HEK293 (cell line): ENCODE measurements at regions not wholly inside any gene's neighbourhood (a gene's known extent, or its start where the extent isn't known, plus 50 kb on each side); places are given as distances from the start of the nearest gene placed in this dataset.

Experiments
- CTCF ChIA-PET: fragments of 350-600 bp; formaldehyde crosslinking; extraction: SDS; loops from one replicate; lab custom pipeline; 2021; ENCODE audit warnings: antibody characterized with exemption; lab: Yijun Ruan, JAX
- POLR2A ChIA-PET: fragments of 300-600 bp; formaldehyde crosslinking; extraction: SDS; loops from one replicate; lab custom pipeline; 2020; ENCODE audit warnings: antibody characterized with exemption, inconsistent platforms; lab: Yijun Ruan, JAX
- H3K27ac ChIP-seq: fragments of 200-500 bp; sonication (Bioruptor generic); 2 replicates; pipeline ENCODE4 v1.5.1; 2014; ENCODE audit warnings: low read depth, low read length, control low read depth, inconsistent platforms; ENCODE audit errors: extremely low read depth
- H3K36me3 ChIP-seq, 2 experiments: fragments of 200-500 bp in 1 of 2; sonication (Bioruptor generic) in 1 of 2; 1 replicate in 1 of 2; 2 replicates in 1 of 2; pipeline ENCODE4 v1.5.1; 2014 to 2017; ENCODE audit warnings: inconsistent platforms in 2 of 2, low read length in 2 of 2; ENCODE audit not compliant: control insufficient read depth in 2 of 2, insufficient read depth in 1 of 2
- H3K4me1 ChIP-seq: fragments of 200-500 bp; sonication (Bioruptor generic); 2 replicates; pipeline ENCODE4 v1.5.1; 2014; ENCODE audit warnings: mild to moderate bottlenecking, low read length, inconsistent platforms; ENCODE audit not compliant: control insufficient read depth, insufficient read depth
- H3K4me3 ChIP-seq: 2 replicates; pipeline ENCODE4 v1.5.1; 2011; ENCODE audit warnings: low read depth, mild to moderate bottlenecking, control low read depth, low read length, moderate library complexity
- H3K9me3 ChIP-seq: fragments of 200-500 bp; sonication (Bioruptor generic); 2 replicates; pipeline ENCODE4 v1.5.1; 2014; ENCODE audit warnings: low read depth, low read length, inconsistent platforms; ENCODE audit not compliant: control insufficient read depth, insufficient read depth
- GLIS2 ChIP-seq: fragments of 450-650 bp; formaldehyde crosslinking; IDR thresholded peaks from 2 replicates; pipeline ENCODE4 v1.5.1; 2016; ENCODE audit warnings: missing biosample characterization, missing genetic modification characterization
- HOXD13 ChIP-seq: sonication (generic); formaldehyde crosslinking; IDR thresholded peaks from 2 replicates; pipeline ENCODE4 v1.8.0; 2022; ENCODE audit warnings: missing genetic modification reagents, borderline replicate concordance
- IKZF3 ChIP-seq: fragments of 450-650 bp; IDR thresholded peaks from 2 replicates; pipeline ENCODE4 v1.5.0; 2018; ENCODE audit warnings: missing biosample characterization, mild to moderate bottlenecking, missing genetic modification characterization, moderate library complexity
- KLF8 ChIP-seq: fragments of 450-650 bp; formaldehyde crosslinking; IDR thresholded peaks from 2 replicates; pipeline ENCODE4 v1.5.1; 2016; ENCODE audit warnings: missing biosample characterization, missing genetic modification characterization
- SCRT1 ChIP-seq: fragments of 450-650 bp; formaldehyde crosslinking; IDR thresholded peaks from 2 replicates; pipeline ENCODE4 v1.5.1; 2016; ENCODE audit warnings: missing biosample characterization, missing genetic modification characterization, borderline replicate concordance
- SCRT2 ChIP-seq: fragments of 450-650 bp; formaldehyde crosslinking; IDR thresholded peaks from 2 replicates; pipeline ENCODE4 v1.5.1; 2016; ENCODE audit warnings: missing biosample characterization, missing genetic modification characterization
- SETDB1 ChIP-seq: IDR thresholded peaks from one replicate; pipeline ENCODE4 v1.6.1; 2017; ENCODE audit warnings: mild to moderate bottlenecking, low read length, moderate library complexity, mixed read lengths; ENCODE audit not compliant: insufficient read length
- ZBTB7A ChIP-seq: fragments of 450-650 bp; formaldehyde crosslinking; IDR thresholded peaks from 2 replicates; pipeline ENCODE4 v1.5.1; 2016; ENCODE audit warnings: low read depth, missing biosample characterization, missing genetic modification characterization
- ZBTB8A ChIP-seq: fragments of 450-650 bp; formaldehyde crosslinking; IDR thresholded peaks from 2 replicates; pipeline ENCODE4 v1.5.1; 2016; ENCODE audit warnings: missing biosample characterization, missing genetic modification characterization
- ZEB2 ChIP-seq: fragments of 450-650 bp; formaldehyde crosslinking; IDR thresholded peaks from 2 replicates; pipeline ENCODE4 v1.5.1; 2016; ENCODE audit warnings: missing biosample characterization, missing genetic modification characterization
- ZFP3 ChIP-seq: fragments of 450-650 bp; formaldehyde crosslinking; IDR thresholded peaks from 2 replicates; pipeline ENCODE4 v1.5.1; 2016; ENCODE audit warnings: low read depth, missing biosample characterization, missing genetic modification characterization
- ZNF514 ChIP-seq: fragments of 450-650 bp; formaldehyde crosslinking; IDR thresholded peaks from 2 replicates; pipeline ENCODE4 v1.5.1; 2016; ENCODE audit warnings: missing biosample characterization, missing genetic modification characterization
- ZNF548 ChIP-seq: fragments of 450-650 bp; formaldehyde crosslinking; IDR thresholded peaks from 2 replicates; pipeline ENCODE4 v1.5.1; 2016; ENCODE audit warnings: missing biosample characterization, missing genetic modification characterization
- ZNF596 ChIP-seq: fragments of 450-650 bp; IDR thresholded peaks from 2 replicates; pipeline ENCODE4 v1.5.0; 2018; ENCODE audit warnings: missing biosample characterization, mild to moderate bottlenecking, missing genetic modification characterization, moderate library complexity
- ZNF654 ChIP-seq: fragments of 450-650 bp; formaldehyde crosslinking; IDR thresholded peaks from 2 replicates; pipeline ENCODE4 v1.5.1; 2016; ENCODE audit warnings: low read depth, missing biosample characterization, missing genetic modification characterization
- ZNF768 ChIP-seq: fragments of 450-650 bp; formaldehyde crosslinking; IDR thresholded peaks from 2 replicates; pipeline ENCODE4 v1.5.1; 2018; ENCODE audit warnings: missing biosample characterization, mild to moderate bottlenecking, missing genetic modification characterization
- TF ChIP-seq, protein P1 (sequence below): fragments of 450-650 bp; formaldehyde crosslinking; conservative IDR thresholded peaks from 2 replicates; pipeline ENCODE4 v1.5.1; 2016; ENCODE audit warnings: low read depth, missing biosample characterization, missing genetic modification characterization
- TF ChIP-seq, protein P2 (sequence below): fragments of 450-650 bp; formaldehyde crosslinking; IDR thresholded peaks from 2 replicates; pipeline ENCODE4 v1.5.1; 2017; ENCODE audit warnings: missing biosample characterization, missing genetic modification characterization
- TF ChIP-seq, protein P3 (sequence below): fragments of 450-650 bp; formaldehyde crosslinking; IDR thresholded peaks from 2 replicates; pipeline ENCODE4 v1.5.1; 2016; ENCODE audit warnings: missing biosample characterization, missing genetic modification characterization
- TF ChIP-seq, protein P4 (sequence below): fragments of 450-650 bp; formaldehyde crosslinking; IDR thresholded peaks from 2 replicates; pipeline ENCODE4 v1.5.1; 2016; ENCODE audit warnings: missing biosample characterization, missing genetic modification characterization

DNA sequence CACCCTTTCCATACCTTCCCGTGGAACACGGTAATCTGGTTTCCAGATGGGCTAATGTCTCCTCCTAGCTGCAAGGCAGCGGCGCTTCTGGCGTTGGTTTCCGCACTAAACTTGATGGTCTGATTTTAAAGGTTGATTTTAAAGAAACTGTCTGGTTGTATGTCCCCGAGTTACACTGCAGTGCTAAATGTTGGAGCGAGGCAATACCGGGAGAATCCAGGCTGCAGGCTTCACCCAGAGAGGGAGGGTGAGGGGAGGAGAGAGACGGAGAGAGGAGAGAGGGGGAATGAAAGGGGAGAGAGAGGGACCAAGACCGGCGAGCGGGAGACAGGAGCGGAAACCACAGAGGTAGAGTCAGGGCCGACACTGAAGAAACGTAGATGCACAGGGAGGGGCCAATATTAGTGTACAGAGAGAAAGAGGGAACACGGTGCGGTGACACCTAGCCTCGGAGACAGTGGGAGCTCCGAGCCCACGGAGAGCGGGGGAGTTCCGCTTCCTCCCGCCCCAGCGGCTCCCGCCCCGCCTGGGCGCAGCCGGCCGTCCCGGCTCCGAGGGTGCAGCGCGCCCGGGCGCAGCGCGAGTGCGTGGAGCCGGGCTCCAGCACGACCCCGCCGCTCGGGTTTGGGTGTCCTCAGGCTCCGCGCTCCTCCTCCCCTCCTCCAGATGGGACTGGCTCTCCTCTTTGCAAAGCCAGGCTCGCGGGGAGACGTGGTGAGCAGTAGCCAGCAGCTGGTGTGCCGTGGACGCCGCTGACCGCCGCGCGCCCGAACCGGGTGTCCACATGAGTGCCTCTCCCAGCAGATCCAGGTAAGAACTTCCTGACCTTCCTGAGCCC is 71.9 kb upstream of the GRAMD1B start (continued):
- TF ChIP-seq, protein P1, sequence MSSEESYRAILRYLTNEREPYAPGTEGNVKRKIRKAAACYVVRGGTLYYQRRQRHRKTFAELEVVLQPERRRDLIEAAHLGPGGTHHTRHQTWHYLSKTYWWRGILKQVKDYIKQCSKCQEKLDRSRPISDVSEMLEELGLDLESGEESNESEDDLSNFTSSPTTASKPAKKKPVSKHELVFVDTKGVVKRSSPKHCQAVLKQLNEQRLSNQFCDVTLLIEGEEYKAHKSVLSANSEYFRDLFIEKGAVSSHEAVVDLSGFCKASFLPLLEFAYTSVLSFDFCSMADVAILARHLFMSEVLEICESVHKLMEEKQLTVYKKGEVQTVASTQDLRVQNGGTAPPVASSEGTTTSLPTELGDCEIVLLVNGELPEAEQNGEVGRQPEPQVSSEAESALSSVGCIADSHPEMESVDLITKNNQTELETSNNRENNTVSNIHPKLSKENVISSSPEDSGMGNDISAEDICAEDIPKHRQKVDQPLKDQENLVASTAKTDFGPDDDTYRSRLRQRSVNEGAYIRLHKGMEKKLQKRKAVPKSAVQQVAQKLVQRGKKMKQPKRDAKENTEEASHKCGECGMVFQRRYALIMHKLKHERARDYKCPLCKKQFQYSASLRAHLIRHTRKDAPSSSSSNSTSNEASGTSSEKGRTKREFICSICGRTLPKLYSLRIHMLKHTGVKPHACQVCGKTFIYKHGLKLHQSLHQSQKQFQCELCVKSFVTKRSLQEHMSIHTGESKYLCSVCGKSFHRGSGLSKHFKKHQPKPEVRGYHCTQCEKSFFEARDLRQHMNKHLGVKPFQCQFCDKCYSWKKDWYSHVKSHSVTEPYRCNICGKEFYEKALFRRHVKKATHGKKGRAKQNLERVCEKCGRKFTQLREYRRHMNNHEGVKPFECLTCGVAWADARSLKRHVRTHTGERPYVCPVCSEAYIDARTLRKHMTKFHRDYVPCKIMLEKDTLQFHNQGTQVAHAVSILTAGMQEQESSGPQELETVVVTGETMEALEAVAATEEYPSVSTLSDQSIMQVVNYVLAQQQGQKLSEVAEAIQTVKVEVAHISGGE (tag by site-specific recombination) = peak; percentile 93
- TF ChIP-seq, protein P2, sequence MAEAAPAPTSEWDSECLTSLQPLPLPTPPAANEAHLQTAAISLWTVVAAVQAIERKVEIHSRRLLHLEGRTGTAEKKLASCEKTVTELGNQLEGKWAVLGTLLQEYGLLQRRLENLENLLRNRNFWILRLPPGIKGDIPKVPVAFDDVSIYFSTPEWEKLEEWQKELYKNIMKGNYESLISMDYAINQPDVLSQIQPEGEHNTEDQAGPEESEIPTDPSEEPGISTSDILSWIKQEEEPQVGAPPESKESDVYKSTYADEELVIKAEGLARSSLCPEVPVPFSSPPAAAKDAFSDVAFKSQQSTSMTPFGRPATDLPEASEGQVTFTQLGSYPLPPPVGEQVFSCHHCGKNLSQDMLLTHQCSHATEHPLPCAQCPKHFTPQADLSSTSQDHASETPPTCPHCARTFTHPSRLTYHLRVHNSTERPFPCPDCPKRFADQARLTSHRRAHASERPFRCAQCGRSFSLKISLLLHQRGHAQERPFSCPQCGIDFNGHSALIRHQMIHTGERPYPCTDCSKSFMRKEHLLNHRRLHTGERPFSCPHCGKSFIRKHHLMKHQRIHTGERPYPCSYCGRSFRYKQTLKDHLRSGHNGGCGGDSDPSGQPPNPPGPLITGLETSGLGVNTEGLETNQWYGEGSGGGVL (tag by site-specific recombination) = peak; percentile 99
- no peak for TF ChIP-seq ZNF514 (tag by site-specific recombination)
- 0 out of 2 replicates have a peak, but pooled peaks have one; percentile 61 for TF ChIP-seq ZBTB7A (tag by site-specific recombination)
- TF ChIP-seq GLIS2 (tag by site-specific recombination) = no peak
- 0 out of 2 replicates have a peak, but pooled peaks have one; percentile 26 for TF ChIP-seq KLF8 (tag by site-specific recombination)
- no peak for TF ChIP-seq IKZF3 (tag by site-specific recombination)
- peak; percentile 27; the same call in 1 of the 2 replicates for TF ChIP-seq ZBTB8A (tag by site-specific recombination)
- TF ChIP-seq ZNF596 (tag by site-specific recombination) = peak; percentile 46; the same call in 1 of the 2 replicates
- TF ChIP-seq, protein P3, sequence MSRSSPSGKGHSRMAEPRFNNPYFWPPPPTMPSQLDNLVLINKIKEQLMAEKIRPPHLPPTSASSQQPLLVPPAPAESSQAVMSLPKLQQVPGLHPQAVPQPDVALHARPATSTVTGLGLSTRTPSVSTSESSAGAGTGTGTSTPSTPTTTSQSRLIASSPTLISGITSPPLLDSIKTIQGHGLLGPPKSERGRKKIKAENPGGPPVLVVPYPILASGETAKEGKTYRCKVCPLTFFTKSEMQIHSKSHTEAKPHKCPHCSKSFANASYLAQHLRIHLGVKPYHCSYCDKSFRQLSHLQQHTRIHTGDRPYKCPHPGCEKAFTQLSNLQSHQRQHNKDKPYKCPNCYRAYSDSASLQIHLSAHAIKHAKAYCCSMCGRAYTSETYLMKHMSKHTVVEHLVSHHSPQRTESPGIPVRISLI (tag by site-specific recombination) = no peak
- TF ChIP-seq ZNF654 (tag by site-specific recombination) = peak; percentile 35; the same call in 1 of the 2 replicates

DNA sequence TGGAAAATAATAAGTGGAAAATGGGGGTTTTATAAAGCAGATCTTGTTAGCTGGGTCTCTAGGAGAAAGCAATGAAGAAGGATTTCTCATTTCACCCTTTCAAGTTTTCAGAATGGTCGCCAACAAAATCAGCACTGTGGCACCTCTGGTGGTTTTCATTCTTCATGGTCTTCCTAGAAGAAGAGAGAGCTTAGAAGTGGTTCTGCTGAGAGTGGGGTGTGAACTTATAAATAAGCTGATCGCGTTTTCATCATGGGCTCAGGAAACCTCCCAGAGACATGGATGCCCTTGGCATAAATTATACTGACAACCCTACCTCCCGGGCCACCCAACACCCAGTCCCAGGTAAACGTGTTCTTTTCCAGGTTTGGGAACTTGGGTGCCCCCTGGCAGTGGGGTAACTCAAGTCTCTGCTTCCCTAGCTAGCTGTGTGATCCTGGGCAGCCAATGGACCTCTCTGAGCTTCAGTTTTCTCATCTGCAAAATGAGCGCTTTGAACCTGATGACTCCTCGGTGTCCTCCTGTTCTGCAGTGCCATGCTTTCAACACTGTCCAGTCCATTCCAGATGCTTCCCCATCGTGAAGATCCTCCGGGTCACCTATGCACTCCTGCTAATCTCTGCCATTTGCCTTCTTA is 72.6 kb upstream of the GRAMD1B start:
- no peak overlapping the region for H3K27ac ChIP-seq
- no peaks in the 10 kb centered on the region for H3K36me3 ChIP-seq
- H3K4me1 ChIP-seq = no peaks in the 10 kb centered on the region
- POLR2A ChIA-PET = no interaction called here
- H3K4me3 ChIP-seq = peak overlapping the region; percentile 49
- TF ChIP-seq ZNF768 = 0 out of 2 replicates have a peak, but pooled peaks have one; percentile 49
- no peak for TF ChIP-seq SETDB1
- CTCF ChIA-PET = interaction anchor here (0.6 to 1.5 kb wide), 10 partner anchors 10 to 287 kb away, joined by 3 to 10 read pairs (median 3); no protein-coding TSS in a partner anchor
- H3K9me3 ChIP-seq = no peaks in the 10 kb centered on the region

DNA sequence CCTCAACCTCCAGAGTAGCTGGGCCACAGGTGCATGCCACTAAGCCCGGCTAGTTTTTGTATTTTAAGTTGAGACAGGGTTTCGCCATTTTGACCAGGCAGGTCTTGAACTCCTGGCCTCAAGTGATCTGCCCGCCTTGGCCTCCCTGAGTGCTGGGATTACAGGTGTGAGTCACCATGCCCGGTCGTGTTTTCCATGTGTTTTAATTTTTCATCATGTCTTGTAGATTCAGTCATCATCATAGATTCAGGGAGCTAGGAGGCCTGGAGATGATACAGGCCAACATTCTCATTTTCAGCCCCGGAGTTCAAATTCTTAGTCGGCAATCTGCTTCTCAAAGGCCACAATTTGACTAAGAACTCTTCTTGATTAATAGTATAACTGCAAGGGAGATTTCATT is 73.5 kb upstream of the GRAMD1B start:
- TF ChIP-seq ZNF548 (tag by site-specific recombination) (no peak), ZEB2 (tag by site-specific recombination) (no peak), ZNF768 (no peak), ZFP3 (tag by site-specific recombination) (no peak), HOXD13 (CRISPR knock-in tag) (no peak), SCRT2 (no peak), SCRT1 (tag by site-specific recombination) (no peak)
- TF ChIP-seq, protein P4, sequence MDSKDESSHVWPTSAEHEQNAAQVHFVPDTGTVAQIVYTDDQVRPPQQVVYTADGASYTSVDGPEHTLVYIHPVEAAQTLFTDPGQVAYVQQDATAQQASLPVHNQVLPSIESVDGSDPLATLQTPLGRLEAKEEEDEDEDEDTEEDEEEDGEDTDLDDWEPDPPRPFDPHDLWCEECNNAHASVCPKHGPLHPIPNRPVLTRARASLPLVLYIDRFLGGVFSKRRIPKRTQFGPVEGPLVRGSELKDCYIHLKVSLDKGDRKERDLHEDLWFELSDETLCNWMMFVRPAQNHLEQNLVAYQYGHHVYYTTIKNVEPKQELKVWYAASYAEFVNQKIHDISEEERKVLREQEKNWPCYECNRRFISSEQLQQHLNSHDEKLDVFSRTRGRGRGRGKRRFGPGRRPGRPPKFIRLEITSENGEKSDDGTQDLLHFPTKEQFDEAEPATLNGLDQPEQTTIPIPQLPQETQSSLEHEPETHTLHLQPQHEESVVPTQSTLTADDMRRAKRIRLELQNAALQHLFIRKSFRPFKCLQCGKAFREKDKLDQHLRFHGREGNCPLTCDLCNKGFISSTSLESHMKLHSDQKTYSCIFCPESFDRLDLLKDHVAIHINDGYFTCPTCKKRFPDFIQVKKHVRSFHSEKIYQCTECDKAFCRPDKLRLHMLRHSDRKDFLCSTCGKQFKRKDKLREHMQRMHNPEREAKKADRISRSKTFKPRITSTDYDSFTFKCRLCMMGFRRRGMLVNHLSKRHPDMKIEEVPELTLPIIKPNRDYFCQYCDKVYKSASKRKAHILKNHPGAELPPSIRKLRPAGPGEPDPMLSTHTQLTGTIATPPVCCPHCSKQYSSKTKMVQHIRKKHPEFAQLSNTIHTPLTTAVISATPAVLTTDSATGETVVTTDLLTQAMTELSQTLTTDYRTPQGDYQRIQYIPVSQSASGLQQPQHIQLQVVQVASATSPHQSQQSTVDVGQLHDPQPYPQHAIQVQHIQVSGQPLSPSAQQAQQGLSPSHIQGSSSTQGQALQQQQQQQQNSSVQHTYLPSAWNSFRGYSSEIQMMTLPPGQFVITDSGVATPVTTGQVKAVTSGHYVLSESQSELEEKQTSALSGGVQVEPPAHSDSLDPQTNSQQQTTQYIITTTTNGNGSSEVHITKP (tag by site-specific recombination) = no peak
- CTCF ChIA-PET = interaction anchor here (1.4 to 1.5 kb wide), 2 partner anchors 38 to 51 kb away, joined by 3 read pairs; no protein-coding TSS in a partner anchor
- no peak overlapping the region for H3K4me3 ChIP-seq
- H3K9me3 ChIP-seq = no peaks in the 10 kb centered on the region
- no peak overlapping the region for H3K27ac ChIP-seq
- no peaks in the 10 kb centered on the region for H3K4me1 ChIP-seq
- POLR2A ChIA-PET = no interaction called here
- no peaks in the 10 kb centered on the region for H3K36me3 ChIP-seq
